Activated T-cell treated with anti-CD3 and anti-CD28 coated beads, Interleukin-2, amount 50 U/mL, for 4 hours (primary cell): ENCODE measurements at regions not wholly inside any gene's neighbourhood (a gene's known extent, or its start where the extent isn't known, plus 50 kb on each side); places are given as distances from the start of the nearest gene placed in this dataset.
"Not testable (repeated sequence)": the region's sequence is repeated elsewhere in the genome, so short reads cannot be mapped to it uniquely, and the experiment has no call there.

ENCODE experiments used
- ATAC-seq, 2 donors: fragments of 200-7000 bp; cut with Tn5 transposase; one replicate each; pipeline ENCODE4 v1.10.0; 2021
- DNase-seq: peaks from one replicate; pipeline ENCODE4 v3.0.0-alpha.2; 2020
- H3K27me3 Mint-ChIP-seq: one replicate; pipeline ENCODE4 v1.8.0; 2021; ENCODE audit warnings: low read depth, mixed read lengths
- H3K36me3 Mint-ChIP-seq: one replicate; pipeline ENCODE4 v1.8.0; 2022; ENCODE audit warnings: mixed read lengths; ENCODE audit not compliant: insufficient read depth
- H3K4me1 Mint-ChIP-seq: one replicate; pipeline ENCODE4 v1.8.0; 2021; ENCODE audit warnings: low read depth, mixed read lengths
- H3K4me3 Mint-ChIP-seq: one replicate; pipeline ENCODE4 v1.8.0; 2021; ENCODE audit warnings: mild to moderate bottlenecking, moderate library complexity, mixed read lengths
- H3K9me3 Mint-ChIP-seq: one replicate; pipeline ENCODE4 v1.8.0; 2021; ENCODE audit warnings: mixed read lengths

DNA sequence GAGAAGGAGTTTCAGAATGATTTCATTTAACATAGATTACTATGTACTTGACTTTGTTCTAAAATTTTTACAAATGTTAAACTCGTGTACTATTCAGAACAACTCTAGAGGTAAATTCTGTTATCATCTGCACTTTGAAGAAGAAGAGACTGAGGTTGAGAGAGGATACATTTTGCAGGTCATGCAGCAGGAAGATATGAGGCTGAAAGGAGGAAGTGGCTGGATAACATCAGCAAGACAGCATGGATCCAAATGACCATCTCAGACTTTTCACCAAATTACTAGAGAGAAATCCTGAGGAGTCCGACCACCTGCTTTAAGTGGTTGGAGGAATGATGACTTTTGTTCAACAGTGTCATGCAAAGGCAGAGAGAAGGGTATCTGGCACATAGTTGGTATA lies 84.9 kb downstream of the ASCL4 start:
- no peaks in the 10 kb centered on the region for H3K9me3 Mint-ChIP-seq
- no peaks in the 10 kb centered on the region for H3K4me1 Mint-ChIP-seq
- H3K36me3 Mint-ChIP-seq, result no peaks in the 10 kb centered on the region
- DNase-seq (no peak), ATAC-seq (no peak)
- H3K27me3 Mint-ChIP-seq, result peaks cover 64% of the 10 kb centered on the region
- H3K4me3 Mint-ChIP-seq, result no peak overlapping the region

DNA sequence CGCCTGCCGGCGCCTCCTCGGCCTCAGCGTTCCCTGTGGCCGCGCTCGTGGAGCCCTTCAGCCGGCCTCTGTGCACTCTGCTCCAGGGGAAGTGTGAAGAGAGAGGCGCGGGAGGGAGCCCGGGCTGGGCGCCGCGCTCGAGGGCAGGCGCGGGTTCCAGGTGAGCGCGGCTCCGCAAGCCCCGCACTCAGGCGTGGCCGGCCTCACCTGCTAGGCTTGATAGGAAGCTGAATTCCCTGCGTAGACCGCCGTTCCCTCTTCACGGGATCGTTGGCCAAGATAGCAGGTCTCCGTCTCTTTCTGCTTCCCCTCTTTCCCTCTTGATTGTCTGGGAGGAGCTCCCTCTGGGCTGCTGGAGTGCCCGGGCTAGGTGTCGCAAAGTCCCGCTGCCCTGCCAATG lies 89.7 kb downstream of the ASCL4 start:
- no peak for DNase-seq
- H3K27me3 Mint-ChIP-seq, result peaks cover 56% of the 10 kb centered on the region
- H3K36me3 Mint-ChIP-seq, result no peaks in the 10 kb centered on the region
- no peak overlapping the region for H3K4me3 Mint-ChIP-seq
- no peaks in the 10 kb centered on the region for H3K9me3 Mint-ChIP-seq
- no peak for ATAC-seq
- H3K4me1 Mint-ChIP-seq, result no peaks in the 10 kb centered on the region

DNA sequence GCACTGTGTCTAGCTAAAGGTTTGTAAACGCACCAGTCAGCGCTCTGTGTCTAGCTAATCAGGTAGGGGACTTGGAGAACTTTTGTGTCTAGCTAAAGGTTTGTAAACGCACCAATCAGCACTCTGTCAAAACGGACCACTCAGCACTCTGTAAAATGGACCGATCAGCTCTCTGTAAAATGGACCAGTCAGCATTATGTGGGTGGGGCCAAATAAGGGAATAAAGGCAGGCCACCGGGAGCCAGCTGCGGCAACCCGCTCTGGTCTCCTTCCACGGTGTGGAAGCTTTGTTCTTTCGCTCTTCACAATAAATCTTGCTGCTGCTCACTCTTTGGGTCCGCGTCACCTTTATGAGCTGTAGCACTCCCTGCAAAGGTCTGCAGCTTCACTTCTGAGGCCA lies 90.2 kb downstream of the ASCL4 start:
- H3K9me3 Mint-ChIP-seq, H3K4me1 Mint-ChIP-seq, H3K4me3 Mint-ChIP-seq, ATAC-seq, H3K36me3 Mint-ChIP-seq, DNase-seq: not testable (repeated sequence)
- H3K27me3 Mint-ChIP-seq, result peaks cover 56% of the 10 kb centered on the region

DNA sequence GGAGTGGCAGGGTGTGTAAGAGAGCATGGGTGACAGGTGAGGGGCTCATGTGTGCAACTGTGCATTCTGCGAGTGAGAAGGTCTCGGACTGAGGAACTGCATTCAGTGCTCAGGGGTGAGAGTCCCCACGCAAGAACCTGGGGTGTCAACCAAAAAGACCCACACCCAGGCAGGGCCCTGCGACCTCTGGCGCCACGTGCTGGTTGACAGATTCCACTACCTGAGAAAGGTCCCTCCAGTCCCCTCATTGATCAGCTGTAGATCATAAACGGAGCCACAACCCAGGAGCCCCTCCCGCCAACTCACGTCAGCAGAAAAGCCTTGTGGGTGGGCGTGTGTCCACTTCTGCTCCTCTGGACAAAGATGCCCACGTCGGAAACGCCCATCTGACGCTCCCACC lies 98.7 kb downstream of the ASCL4 start:
- DNase-seq, result no peak
- Mint-ChIP-seq H3K4me3 (no peak overlapping the region), H3K27me3 (peaks cover 22% of the 10 kb centered on the region), H3K36me3 (no peaks in the 10 kb centered on the region), H3K9me3 (no peaks in the 10 kb centered on the region), H3K4me1 (no peaks in the 10 kb centered on the region)
- no peak for ATAC-seq

DNA sequence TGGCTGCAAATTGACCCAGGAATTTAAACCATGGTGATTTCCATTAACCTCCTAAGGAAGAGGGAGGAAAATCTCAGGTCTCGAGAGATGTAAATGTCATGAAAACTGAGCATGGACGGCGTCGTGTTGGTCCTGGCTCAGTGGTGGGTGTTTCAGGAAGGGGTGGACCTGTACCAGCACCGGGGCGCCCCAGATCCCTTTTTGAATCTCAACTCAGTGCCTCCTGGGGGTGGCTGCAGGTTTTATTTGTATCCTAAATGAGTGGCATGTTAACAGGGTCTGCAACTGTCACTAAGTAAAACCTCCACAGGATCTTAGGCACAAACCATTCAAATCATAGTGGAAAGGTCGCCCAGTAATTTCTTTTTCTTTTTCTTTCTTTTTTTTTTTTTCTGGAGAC lies 101.3 kb downstream of the ASCL4 start:
- ATAC-seq, result no peak

DNA sequence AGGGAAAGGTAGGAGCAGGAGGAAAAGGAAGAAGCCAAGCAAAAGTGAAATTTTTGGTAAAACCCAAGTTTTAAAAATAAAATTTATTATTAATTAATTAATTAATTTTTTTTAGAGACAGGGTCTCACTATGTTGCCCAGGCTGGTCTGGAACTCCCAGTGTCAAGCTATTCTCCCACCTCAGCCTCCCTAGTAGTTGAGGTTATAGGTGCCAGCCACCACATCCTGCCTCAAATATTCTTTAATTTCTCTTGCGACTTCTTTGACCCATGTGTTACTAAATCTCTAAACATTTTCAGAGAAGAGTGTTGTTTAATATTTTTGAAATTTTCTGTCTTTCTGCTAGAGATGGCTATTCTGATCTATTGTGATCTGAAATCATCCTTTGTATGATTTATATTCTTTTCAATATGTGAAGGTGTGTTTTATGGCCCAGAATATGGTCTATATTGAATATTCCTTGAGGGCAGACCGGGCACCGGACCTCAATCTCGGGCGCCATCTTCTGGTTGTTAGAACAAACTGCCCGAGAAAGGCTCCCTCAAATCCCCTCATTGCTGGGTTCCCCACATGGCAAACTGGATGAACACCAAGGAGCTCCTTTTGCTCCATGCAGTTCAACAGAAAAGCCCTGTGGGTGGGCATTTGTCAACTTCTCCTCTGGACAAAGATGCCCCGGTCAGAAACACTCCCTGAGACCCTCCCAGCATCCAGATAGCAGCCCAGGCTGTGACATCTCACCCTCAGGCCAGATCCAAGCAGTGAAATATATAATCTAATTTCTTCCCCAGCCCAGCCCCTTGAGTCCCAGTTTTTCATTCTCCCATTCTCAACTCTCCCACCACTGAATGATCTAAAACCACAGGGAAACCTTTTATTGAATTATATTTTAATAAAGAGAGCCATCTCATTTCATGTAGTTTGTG lies 110.5 kb downstream of the ASCL4 start:
- Mint-ChIP-seq H3K4me3 (no peak overlapping the region), H3K9me3 (no peaks in the 10 kb centered on the region), H3K4me1 (peaks cover 2% of the 10 kb centered on the region), H3K36me3 (no peaks in the 10 kb centered on the region), H3K27me3 (peaks cover 8% of the 10 kb centered on the region)
- DNase-seq (no peak), ATAC-seq (peak; percentile 58 to 60)

More for the DNA sequence above, 101.3 kb downstream of the ASCL4 start:
- Mint-ChIP-seq H3K36me3 (no peaks in the 10 kb centered on the region), H3K4me3 (no peak overlapping the region), H3K9me3 (no peaks in the 10 kb centered on the region), H3K27me3 (peaks cover 16% of the 10 kb centered on the region), H3K4me1 (no peaks in the 10 kb centered on the region)
- DNase-seq, result no peak

DNA sequence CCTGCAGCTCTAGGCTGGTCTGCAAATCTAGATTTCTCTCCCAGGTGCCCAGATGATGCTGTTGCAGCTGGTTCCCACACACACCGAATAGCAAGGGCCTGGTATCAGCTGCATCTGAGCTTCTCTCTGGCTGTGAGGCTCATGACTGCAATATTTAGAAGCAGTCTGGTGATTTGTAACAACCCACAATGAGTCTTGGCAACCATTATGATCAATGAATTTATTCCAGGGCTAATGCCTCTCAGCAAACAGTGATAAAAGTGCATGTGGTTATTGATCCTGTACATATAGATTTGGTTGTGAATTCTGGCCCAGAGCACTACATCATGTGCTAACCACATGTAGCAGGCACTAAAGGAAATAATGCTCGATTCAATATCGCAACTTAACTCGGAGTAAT lies 114.3 kb downstream of the ASCL4 start:
- H3K27me3 Mint-ChIP-seq, result peaks cover 11% of the 10 kb centered on the region
- ATAC-seq (no peak), DNase-seq (no peak)
- H3K36me3 Mint-ChIP-seq, result no peaks in the 10 kb centered on the region
- peaks cover 2% of the 10 kb centered on the region for H3K4me1 Mint-ChIP-seq
- no peaks in the 10 kb centered on the region for H3K9me3 Mint-ChIP-seq
- H3K4me3 Mint-ChIP-seq, result no peak overlapping the region

DNA sequence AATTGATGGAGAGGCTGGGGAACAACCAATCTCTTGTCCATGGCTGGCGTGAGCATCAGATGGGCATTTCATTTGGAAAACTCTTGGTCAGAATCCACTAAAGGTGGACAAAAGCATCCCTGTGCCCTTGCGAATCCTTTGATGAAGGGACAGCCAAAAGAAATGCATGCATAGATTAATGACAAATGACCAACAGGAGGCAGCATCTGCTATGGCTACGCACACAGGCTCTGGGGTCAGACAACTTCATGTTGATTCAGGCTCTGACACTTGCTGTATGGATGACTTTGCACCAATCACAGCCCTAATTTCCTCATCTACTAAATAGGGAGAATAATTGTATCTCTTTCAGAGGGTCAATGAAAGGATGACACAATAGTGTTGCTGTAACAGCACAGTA lies 117.5 kb downstream of the ASCL4 start:
- no peaks in the 10 kb centered on the region for H3K36me3 Mint-ChIP-seq
- no peak for ATAC-seq

DNA sequence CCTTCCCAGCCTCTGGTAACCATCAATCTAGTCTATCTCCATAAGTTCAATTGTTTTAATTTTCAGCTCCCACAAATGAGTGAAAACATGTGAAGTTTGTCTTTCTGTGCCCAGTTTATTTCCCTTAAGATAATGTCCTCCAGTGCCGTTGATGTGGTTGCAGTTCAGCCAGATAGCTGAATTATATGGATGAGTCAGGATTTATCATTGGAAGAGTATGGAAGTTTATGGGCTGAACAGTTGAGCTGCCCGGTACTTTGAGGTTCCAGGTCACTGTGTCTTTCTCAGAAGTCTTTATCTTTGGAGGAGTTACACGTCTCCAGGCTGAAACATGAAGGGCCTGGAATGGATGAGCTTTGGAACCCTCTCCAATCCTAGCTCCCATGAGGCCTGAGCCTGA lies 120.1 kb downstream of the ASCL4 start:
- ATAC-seq (no peak), DNase-seq (no peak)
- no peaks in the 10 kb centered on the region for H3K4me1 Mint-ChIP-seq
- no peaks in the 10 kb centered on the region for H3K36me3 Mint-ChIP-seq
- H3K4me3 Mint-ChIP-seq, result no peak overlapping the region
- H3K9me3 Mint-ChIP-seq, result no peaks in the 10 kb centered on the region
- H3K27me3 Mint-ChIP-seq, result peaks cover 15% of the 10 kb centered on the region

More for the DNA sequence above, 117.5 kb downstream of the ASCL4 start:
- no peaks in the 10 kb centered on the region for H3K4me1 Mint-ChIP-seq
- H3K27me3 Mint-ChIP-seq, result peaks cover 14% of the 10 kb centered on the region
- no peak overlapping the region for H3K4me3 Mint-ChIP-seq
- DNase-seq, result no peak
- no peaks in the 10 kb centered on the region for H3K9me3 Mint-ChIP-seq

DNA sequence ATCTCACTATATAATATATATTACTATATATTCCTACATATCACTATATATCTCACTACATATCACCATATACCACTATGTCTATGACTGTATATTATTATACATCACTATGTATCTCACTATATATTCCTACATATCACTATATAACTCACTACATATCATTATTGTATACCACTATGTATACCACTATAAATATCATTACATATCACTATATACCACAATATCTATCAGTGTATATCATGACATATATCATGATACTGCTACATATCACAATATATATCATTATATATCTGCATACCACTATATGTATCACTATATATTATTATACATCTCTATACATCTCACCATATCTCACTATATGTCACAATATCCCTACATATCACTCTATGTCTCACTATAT lies 121.5 kb downstream of the ASCL4 start:
- ATAC-seq (no peak), DNase-seq (no peak)
- Mint-ChIP-seq H3K4me3 (no peak overlapping the region), H3K4me1 (no peaks in the 10 kb centered on the region), H3K9me3 (no peaks in the 10 kb centered on the region), H3K36me3 (no peaks in the 10 kb centered on the region), H3K27me3 (peaks cover 22% of the 10 kb centered on the region)

DNA sequence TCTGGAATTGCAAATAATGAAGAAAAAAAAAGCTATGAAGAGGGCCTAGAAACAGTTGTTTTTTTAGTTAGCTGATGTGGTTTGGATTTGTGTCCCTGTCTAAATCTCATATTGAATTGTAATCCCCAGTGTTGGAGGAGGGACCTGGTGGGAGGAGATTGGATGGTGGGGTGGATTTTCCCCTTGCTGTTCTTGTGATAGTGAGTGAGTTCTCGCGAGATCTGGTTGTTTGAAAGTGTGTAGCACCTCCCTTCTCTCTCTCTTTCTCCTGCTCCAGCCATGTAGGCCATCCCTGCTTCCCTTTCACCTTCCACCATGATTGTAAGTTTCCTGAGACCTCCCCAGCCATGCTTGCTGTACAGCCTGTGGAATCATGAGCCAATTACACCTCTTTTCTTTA lies 126.1 kb downstream of the ASCL4 start:
- no peaks in the 10 kb centered on the region for H3K9me3 Mint-ChIP-seq
- H3K36me3 Mint-ChIP-seq, result no peaks in the 10 kb centered on the region
- no peak overlapping the region for H3K4me3 Mint-ChIP-seq
- no peak for ATAC-seq
- no peak for DNase-seq
- peaks cover 5% of the 10 kb centered on the region for H3K4me1 Mint-ChIP-seq
- H3K27me3 Mint-ChIP-seq, result peaks cover 43% of the 10 kb centered on the region

DNA sequence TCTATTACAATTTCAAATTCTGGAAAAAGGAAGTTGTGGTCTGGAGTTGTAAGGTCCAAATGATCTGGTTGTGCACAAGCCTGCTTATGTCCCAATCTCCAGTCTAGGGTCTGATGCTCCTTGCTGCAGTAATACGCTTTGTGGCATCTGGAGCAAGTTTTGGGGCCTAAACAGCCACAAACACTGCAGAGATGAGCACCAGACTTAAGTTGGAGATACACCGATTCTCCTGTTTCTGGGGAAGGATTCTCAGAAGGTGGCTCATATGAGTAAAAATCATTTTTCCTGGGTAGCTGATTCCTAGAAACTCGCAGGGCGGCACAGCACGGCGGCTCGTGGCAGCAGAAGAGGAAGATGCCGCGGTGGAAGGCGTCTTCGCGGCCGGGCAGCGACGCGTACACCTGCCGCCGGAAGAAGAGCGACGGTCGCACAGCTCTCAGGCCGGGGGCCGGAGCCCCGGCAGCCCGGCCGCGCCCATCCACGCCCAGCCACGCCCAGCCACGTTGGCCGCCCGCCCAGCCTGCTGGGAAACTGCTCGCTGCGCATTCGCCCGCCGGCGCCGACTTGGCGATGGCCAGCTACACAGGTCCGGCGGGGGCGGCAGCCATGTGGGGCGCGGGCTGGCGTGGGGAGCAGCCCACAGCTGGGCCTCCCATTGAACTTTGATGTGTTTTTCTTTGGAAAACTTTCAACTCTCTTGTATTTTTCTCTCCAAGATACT lies 129.0 kb downstream of the ASCL4 start:
- H3K36me3 Mint-ChIP-seq, result no peaks in the 10 kb centered on the region
- no peak for DNase-seq
- H3K4me3 Mint-ChIP-seq, result peak overlapping the region; percentile 30
- peaks cover 57% of the 10 kb centered on the region for H3K27me3 Mint-ChIP-seq
- H3K4me1 Mint-ChIP-seq, result peaks cover 5% of the 10 kb centered on the region
- H3K9me3 Mint-ChIP-seq, result no peaks in the 10 kb centered on the region
- peak; percentile 52 to 72 for ATAC-seq

DNA sequence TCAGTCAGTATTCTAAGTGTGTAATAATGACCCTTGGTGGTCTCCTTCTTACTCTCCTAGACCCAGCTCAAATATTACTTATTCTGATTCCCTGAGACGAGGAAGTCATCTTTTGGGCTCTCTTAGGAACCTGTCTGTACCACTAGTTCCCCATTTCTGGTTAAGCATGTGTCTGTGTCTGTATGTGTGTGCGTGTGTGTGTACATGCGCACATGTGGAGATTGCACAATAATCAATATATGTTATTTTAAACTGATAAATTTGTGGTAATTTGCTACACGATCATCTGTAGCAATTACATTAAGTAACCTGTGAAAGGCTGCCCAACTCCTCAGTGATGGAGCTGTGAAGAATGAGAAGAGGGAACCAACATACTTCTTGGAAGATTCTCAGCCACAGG lies 132.2 kb downstream of the ASCL4 start:
- Mint-ChIP-seq H3K9me3 (no peaks in the 10 kb centered on the region), H3K4me3 (no peak overlapping the region), H3K27me3 (peaks cover 70% of the 10 kb centered on the region), H3K4me1 (peaks cover 5% of the 10 kb centered on the region), H3K36me3 (no peaks in the 10 kb centered on the region)
- DNase-seq (no peak), ATAC-seq (no peak)

DNA sequence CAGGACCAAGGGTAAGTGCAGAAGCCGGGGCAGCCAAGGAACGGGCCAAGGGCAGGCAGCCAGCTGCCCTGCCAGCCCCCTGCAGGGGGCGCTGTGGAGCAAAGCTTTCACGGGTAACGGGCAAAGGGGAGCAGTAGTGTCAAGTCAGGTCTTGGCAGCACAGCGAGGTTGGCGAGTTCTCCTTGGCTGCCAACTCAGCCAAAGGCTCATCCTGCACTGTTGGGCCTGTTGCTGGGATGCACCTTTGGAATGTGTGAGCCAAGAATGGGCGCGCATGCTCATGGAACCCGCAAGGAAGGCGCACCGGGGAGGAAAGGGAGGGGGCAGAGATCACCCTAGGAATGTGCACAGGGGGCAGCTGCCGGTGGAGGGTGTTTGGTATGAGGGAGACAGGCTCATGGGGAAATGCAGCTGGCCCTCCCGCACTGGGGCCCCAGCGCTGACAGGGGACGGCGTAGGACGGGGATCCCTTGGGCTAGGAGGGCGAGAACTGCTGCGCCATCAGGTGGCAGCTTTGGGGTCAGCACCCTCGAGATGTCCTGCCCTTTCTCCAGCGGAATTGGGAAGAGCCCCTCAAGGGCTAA lies 138.0 kb downstream of the ASCL4 start:
- Mint-ChIP-seq H3K9me3 (no peaks in the 10 kb centered on the region), H3K4me1 (peaks cover 4% of the 10 kb centered on the region), H3K27me3 (peaks cover 58% of the 10 kb centered on the region), H3K4me3 (peak overlapping the region; percentile 69), H3K36me3 (no peaks in the 10 kb centered on the region)
- ATAC-seq (peak; percentile 79 to 82), DNase-seq (peak; percentile 37)
